HG02571 (cell line): ENCODE measurements at regions not wholly inside any gene's neighbourhood (a gene's known extent, or its start where the extent isn't known, plus 50 kb on each side); places are given as distances from the start of the nearest gene placed in this dataset.
"Not testable (repeated sequence)": the region's sequence is repeated elsewhere in the genome, so short reads cannot be mapped to it uniquely, and the experiment has no call there.

Experiments used
- ATAC-seq: cut with Tn5 transposase; IDR thresholded peaks from one replicate; pipeline ENCODE4 v1.9.1; 2021; ENCODE audit warnings: mild to moderate bottlenecking, moderate library complexity; ENCODE audit not compliant: unreplicated experiment

DNA sequence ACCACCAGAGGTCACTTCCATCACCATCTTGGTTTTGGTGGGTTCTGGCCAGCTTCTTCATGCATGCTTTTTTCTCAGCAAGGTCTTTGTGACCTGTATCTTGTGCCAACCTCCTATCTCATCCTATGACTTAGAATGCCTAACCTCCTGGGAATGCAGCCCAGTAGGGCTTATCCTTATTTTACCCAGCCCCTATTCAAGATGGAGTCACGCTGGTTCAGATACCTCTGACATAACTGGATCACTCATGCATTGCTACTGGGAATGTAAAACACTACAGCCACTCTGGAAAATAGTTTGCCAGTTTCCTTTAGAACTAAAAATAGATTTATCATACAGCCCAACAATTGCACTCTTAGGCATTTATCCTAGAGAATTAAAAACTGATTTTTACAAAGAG is 219.2 kb downstream of the IRS1 start:
- no peak for ATAC-seq

DNA sequence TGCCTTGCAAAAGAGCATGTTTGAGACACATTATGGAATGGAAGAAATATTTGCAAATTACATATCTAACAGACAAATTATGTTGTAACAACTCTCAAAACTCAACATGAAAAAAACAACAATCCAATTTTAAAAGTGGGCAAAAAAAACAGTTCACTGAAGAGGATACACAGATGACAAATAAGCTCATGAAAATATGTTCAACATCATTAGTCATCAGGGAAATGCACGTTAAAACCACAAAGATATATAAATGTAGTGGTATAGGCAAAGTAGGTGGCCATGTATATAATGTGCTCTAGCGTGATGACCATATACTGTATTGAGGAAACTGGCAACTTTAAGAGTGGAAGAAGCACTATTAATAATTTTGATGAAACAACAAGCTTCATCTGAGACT is 220.1 kb downstream of the IRS1 start:
- no peak for ATAC-seq

DNA sequence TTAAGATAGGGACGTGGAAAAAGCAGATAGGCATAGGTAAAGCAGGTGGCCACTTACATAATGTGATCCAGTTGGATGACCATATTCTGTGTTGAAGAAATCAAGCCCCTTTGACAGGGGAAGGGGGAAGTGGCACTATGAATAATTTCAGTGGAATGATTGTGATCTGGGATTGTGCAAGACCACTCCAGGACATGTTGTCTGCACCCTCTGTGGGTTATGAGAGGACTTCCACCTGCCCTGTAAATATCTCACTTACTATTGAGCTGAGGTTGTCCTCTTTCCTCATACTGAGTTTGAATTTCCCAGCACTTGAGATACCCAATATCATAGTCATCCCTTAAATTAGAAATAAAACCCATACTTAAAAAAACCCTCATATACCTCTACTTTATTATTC is 220.7 kb downstream of the IRS1 start:
- no peak for ATAC-seq

DNA sequence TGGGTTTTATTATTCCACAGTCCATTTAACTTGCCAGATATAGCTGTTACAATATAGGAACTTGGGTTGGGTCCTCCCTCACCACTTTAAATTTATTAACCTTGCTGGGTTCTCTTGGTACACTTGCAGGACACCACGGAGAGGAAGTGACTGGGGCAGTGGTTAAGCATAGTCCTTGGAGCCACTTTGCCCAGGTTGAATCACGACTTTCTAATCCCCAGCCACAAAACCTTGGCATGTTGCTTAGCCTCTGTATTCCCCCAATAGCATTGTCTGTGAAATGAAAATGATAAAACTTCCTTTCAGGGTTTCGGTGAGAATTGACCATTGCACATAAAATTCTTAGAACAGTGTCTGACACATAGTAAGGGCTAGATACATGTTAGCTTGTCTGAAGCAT is 221.2 kb downstream of the IRS1 start:
- ATAC-seq = no peak

DNA sequence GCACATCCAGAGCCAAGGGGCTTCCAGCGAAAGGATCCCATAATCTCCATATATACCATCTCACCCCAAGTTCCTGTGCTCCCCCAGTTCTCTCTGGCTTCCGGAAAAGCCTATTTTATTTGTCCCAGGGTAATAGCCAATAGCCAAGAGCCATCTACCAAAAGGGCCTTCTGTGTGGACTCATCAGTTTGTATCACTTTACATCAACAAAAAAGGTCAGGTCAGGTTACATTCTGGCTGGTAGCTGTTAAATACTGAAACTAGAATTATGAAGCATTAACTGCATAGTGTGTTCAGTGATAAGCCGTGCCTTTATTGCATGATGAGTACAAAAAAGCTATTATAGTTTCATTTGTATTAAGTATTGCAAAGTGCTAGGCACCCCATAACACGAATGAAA is 223.7 kb downstream of the IRS1 start:
- ATAC-seq = no peak

DNA sequence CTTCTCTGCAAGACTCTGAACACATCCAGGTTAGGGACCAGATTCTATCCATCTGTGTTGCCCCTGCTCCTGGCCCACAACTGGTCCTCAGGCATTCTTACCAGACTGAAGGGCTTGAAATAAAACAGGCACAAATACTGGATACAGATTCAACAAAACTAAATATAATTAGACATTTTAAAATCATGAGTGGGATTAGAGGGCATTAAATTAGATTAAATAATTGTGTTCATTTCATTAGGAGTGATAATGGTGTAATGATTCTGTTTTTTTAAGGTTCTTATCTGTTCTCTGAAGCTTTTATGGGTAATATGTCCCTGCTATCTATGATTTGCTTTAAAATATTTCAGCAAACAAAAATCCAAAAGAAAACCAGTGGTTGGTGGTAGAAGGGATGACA is 226.5 kb downstream of the IRS1 start:
- ATAC-seq = no peak

DNA sequence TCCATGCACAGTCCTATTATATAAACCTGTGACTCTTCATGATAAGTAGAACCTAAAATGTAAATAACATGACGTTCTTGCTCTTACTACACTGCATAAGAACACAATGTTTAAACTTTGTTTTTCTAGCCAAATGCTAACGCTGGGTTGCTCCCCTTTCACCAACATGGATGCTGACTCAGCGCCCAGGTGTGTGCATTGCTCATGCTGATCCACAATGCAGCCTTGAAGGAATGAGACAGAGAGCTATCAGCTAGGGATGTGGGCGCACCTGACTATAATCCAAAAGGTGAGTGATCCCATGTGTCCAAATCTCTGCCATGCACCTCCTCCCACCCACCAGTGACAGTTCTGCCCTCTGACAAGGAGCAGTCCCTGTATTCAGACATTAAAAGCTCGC is 235.0 kb downstream of the IRS1 start:
- ATAC-seq = no peak

DNA sequence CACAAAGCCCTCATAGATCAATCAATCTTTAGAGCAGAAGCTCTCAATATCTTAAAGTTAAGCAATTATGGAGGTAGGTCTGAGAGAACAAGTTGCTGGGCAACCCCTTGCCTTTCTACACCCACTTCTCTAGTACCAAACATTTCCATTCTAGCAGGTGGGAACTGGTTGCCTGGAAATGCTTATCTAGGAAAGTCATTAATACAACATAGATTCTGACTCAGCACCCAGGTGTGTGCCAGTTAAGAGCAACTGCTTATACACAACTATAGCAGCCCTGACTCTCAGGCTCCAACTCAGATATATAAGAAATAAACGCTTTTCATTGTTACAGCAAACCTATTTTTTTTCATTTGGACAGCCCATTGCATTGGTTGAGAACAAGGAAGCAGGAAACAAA is 237.7 kb downstream of the IRS1 start:
- ATAC-seq = no peak

DNA sequence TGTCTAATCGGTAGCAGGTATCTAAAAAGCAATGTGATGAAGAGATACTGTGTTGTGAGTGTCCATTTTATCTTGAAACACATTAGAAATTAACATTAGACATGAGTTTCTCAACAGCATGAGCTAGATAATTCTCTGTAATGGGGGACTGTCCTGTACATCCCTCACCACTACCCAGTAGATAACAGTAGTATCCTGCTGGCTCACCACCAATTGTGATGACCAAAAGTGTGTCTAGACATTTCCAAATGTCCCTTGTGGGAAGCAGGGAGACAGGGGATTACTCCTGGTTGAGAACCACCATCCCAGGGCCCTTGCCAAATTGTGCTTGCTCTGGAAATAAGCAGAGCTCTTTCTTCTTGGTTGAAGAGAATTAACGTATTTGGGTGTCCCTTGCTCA is 239.3 kb downstream of the IRS1 start:
- no peak for ATAC-seq

DNA sequence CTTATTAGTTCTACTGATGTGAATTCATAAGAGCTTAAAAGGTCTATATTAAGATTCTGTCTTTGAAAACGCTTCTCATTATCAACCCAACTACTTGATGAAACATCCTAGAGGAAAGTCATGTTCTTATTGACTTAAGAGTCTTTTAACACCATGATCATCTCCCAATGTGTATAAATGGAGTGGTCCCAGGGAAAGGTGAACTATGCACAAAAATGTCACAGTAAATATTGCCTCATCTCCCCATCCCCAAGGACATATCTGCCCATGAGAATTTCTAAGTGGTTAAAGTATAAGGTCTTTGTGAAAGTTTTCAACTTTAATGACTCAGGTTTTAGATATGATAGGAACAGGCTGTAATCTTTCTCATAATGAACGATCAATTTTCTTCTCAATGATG is 240.1 kb downstream of the IRS1 start:
- no peak for ATAC-seq

DNA sequence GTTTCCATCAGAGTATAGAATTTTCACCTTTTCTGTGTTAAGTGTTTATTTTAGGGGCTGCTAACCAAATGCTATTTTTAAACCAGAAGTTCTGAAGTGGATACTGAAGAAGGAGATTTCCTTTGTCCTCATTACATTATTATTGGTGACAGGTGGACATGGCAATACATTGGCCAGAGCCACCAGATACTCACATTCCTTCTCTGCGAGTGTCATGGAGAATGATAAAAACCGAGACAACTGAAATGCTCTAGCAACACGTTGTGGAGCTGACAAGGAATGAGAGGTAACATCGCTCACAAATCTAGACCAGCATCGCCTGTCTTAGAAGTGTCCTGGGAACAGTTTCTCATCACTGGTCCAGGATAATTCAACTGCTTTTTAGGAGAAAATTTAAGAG is 241.2 kb downstream of the IRS1 start:
- ATAC-seq = no peak

DNA sequence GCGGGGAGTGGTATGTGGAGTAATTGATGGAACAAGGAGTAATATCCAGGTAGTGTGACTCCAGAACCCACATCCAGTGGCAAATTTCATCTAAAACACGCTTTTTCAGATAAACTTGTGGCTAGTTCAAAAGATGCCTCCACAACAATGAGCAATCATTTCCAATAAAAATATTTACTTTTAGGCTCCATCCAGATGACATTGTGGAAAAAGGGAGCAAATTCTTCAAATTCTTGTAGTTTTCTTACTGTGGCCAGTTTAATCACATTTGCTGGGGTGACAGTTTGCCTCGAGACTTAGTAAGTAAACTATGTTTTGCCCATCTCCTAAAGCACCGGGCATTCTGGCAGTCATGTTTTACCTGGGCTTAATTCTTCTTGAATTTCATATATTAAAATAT is 243.6 kb downstream of the IRS1 start:
- ATAC-seq = no peak

DNA sequence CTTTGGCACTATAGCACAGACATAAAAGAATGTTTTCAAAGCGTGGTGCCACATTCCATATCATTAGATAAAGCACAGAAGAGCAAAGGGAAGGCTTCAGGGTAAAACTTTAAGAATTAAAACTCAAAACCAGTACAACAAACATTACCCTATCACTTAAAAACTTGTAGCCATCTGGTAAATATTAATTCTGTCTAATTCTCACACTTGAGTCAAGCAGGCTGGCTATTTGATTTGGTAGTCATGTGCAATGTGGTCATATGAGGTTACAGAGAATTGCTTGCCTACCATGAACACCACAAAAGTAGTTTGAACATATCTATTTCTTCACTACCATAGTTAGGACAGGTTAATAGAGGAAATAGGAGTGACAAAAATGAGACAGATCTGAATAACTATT is 244.9 kb downstream of the IRS1 start:
- ATAC-seq = no peak

DNA sequence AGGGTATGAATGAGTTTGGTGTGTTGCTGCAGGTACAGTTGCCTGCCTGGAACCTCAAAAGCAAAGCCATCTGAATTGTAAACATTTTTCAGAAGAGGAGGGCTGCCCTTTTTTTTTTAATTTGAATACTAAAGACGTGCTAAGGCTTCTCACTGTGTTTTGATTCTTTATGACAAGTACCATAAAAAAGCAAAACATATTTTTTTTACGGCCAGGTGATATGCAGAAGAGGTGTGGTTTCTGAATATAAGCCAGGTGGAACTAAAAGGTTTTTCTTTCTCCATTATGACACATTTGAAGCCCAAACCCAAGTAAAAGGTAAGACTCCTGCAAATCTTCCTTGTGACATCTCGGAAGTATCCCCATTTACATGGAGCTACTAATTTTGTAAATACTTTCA is 246.3 kb downstream of the IRS1 start:
- no peak for ATAC-seq

DNA sequence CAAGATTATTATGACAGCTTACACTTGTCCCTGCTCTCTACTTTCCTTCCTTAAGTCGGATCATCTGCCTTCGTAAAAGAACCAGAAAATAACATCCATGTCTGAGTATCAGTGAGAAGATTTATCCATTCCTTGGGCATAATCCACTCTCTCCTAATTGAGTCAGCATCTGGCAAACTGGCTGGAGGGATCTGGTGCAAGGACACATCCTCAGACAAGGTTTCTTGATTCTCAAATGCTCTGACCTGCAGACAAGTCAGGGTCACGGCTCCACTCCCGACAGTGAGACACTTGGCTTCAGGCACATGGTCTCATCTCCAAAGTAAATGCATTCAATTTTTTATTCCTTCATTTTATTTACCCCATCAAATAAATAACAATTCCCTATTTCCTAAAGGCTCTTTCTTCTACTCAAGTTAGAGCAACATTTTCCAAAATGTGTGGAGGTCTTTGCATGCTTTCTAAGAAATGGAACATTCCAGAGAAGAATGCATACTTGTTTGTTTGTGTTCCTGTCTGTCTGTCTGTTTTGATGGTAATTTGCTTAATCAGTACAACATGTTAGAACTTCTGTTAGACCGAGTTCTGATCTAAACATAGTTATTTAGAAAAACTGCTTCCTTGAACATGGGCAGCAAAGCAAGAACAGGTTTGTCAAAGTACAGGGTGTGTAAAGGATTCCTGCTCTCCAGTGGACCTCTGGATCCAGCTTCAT is 246.9 kb downstream of the IRS1 start:
- no peak for ATAC-seq

DNA sequence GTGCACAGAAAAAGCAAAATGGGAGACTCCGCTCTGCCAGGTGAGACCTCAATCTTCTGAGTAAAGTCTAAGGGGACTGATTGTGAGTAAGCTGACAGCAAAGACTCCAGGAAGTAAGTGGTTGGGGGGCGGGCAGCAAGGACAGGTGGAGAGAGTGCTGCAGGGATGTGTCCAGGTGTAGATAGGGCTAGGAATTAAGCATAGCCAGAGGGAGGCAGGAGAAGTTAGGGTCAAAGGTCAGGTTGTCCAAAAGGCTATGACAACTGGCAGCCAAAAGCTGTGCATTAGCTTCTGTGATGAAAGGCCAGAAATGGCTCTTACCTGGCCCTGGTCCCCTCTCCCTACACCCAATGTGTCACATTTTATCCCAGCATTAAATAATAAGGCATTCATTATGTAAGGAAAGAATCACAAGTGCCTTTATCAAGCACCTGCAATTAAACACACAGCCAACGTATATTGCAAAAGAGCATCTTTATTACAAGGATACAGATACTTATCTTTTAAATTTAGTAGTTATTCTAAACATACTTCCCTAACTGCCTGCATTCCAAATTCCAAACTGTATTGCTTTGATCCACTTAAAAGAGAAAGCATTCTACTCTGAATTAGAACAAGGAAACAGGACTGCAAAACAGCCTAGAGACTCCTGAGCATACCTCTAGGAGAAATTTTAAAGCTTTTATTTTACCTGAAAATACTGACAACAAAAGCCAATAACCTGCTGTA is 247.9 kb downstream of the IRS1 start:
- ATAC-seq = no peak

DNA sequence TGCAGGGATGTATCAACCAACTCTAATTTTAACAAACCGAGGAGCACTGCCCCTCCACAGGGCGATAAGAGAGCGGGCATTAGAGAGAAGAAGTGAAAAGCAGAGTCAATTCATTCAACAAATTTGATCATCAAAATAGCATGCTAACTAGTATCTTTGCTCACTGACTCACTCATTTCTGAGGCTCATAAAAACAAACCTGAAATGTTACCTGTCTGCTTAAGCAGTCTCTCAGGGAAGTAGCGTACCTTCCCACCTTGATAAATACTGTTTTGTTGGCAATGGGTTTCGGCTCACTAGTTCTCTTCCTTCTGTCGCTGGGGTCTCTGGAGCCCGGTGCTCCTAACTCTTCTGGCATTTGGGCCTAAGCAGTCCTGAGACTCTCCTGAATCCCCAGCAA is 248.8 kb downstream of the IRS1 start:
- no peak for ATAC-seq

DNA sequence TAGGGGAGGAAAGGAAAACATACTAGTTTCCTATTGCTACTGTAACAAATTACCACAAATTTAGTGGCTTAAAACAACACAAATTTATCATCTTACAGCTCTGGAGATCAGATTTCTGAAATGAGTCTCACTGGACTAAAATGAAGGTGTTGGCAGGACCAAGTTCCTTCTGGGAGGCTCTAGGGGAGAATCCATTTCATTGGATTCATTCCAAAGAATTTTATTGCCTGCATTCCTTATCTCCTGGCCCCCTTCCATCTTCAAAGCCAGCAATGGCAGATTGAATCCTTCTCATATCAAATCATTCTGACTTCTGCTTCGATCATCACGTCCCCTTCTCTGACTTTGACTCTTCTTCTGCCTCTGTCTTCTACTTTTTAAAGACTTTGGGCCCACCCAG is 250.9 kb downstream of the IRS1 start:
- no peak for ATAC-seq

DNA sequence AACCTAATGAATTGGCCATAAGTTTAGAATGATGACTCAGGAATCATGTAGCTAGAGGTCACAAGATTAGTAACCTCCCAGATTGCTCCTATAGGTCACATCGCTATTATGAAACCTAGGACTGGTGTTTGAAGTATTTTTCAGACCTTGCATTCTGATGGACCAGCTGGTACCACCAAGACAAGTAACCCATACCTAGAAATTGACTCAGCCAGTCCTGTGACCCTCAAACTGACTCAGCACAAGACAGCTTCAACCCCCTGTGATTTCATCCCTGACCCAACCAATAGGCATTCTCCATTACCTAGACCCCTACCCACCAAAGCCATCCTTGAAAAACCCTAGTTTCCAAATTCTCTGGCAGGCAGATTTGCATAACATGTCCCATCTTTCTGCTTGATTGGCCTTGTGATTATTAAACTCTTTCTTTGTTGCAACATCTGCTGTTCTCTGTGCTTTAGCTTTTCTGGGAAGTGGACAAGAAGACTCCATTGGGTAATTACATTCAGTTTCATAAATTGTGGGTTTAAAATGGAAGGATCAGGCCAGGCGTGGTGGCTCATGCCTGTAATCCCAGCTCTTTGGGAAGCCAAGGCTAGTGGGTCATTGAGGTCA is 254.9 kb downstream of the IRS1 start:
- ATAC-seq = no peak

DNA sequence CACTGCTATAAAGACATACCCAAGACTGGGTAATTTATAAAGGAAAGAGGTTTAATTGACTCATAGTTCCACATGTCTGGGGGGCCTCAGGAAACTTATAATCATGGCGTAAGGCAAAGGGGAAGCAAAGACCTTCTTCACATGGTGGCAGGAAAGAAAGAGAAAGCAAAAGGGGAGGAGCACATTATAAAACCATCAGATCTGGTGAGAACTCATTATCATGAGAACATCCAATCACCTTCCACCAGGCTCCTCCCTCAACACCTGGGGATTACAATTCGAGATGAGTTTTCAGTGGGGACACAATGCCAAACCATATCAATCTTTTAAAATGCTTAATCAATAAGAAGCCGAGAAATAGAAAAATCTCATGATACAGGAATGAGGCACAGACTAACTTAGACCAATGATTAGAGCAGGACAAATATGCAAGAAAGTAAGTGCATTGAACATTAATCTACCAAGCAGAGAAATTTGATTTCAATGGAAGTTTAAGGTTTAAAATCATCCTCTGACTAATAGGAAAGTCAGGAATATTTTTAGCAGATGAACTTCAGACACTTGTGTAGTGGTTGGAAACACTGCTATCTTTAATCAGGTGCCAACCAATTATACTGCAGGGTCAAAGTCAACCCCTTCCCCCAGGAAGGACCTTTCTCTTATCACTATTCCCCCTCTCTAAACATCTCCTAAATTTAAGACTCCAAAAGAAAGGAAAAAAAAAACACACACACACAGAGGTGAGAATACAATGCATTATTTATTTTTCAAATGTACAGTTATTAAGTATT is 259.2 kb downstream of the IRS1 start:
- ATAC-seq = no peak

DNA sequence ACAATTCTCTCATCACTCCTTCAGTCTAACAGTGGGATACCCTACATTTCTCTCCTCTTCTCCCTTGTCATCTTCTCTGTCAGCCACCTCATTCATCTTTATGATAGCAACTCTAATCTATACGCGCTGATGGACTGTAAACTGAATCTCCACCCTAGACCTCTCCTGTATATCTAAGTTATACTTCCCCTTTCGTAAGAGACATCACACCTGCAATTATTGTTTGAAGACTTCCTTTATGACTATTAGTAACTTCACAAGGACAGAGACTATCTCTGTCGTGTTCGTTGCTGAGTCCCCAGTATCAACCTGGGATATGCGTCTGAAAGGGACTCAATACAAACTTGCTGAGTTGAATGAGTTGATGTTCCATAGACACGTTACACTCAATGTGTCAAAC is 263.2 kb downstream of the IRS1 start:
- ATAC-seq = no peak

DNA sequence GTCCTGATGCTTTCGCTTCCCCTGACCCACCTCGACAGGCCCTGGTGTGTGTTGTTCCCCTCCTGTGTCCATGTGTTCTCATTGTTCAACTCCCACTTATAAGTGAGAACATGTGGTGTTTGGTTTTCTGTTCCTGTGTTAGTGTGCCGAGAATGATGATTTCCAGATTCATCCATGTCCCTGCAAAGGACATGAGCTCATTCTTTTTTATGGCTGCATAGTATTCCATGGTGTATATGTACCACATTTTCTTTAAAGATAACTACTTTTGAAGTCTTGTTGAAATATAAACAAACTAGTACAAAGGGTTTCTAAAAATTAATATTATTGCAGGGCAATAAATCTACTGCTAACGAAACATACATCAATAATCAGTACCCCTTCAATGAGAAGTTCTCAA is 266.6 kb downstream of the IRS1 start:
- ATAC-seq = not testable (repeated sequence)
